HEK293 (cell line): ENCODE measurements at regions not wholly inside any gene's neighbourhood (a gene's known extent, or its start where the extent isn't known, plus 50 kb on each side); places are given as distances from the start of the nearest gene placed in this dataset.

Experiments
- CTCF ChIA-PET: fragments of 350-600 bp; formaldehyde crosslinking; extraction: SDS; loops from one replicate; lab custom pipeline; 2021; ENCODE audit warnings: antibody characterized with exemption; lab: Yijun Ruan, JAX
- POLR2A ChIA-PET: fragments of 300-600 bp; formaldehyde crosslinking; extraction: SDS; loops from one replicate; lab custom pipeline; 2020; ENCODE audit warnings: antibody characterized with exemption, inconsistent platforms; lab: Yijun Ruan, JAX
- H3K27ac ChIP-seq: fragments of 200-500 bp; sonication (Bioruptor generic); 2 replicates; pipeline ENCODE4 v1.5.1; 2014; ENCODE audit warnings: low read depth, low read length, control low read depth, inconsistent platforms; ENCODE audit errors: extremely low read depth
- H3K36me3 ChIP-seq, 2 experiments: fragments of 200-500 bp in 1 of 2; sonication (Bioruptor generic) in 1 of 2; 1 replicate in 1 of 2; 2 replicates in 1 of 2; pipeline ENCODE4 v1.5.1; 2014 to 2017; ENCODE audit warnings: inconsistent platforms in 2 of 2, low read length in 2 of 2; ENCODE audit not compliant: control insufficient read depth in 2 of 2, insufficient read depth in 1 of 2
- H3K4me1 ChIP-seq: fragments of 200-500 bp; sonication (Bioruptor generic); 2 replicates; pipeline ENCODE4 v1.5.1; 2014; ENCODE audit warnings: mild to moderate bottlenecking, low read length, inconsistent platforms; ENCODE audit not compliant: control insufficient read depth, insufficient read depth
- H3K4me3 ChIP-seq: 2 replicates; pipeline ENCODE4 v1.5.1; 2011; ENCODE audit warnings: low read depth, mild to moderate bottlenecking, control low read depth, low read length, moderate library complexity
- H3K9me3 ChIP-seq: fragments of 200-500 bp; sonication (Bioruptor generic); 2 replicates; pipeline ENCODE4 v1.5.1; 2014; ENCODE audit warnings: low read depth, low read length, inconsistent platforms; ENCODE audit not compliant: control insufficient read depth, insufficient read depth
- GFI1B ChIP-seq: fragments of 450-650 bp; formaldehyde crosslinking; IDR thresholded peaks from 2 replicates; pipeline ENCODE4 v1.5.1; 2016; ENCODE audit warnings: missing biosample characterization, missing genetic modification characterization
- GLIS1 ChIP-seq: fragments of 450-650 bp; formaldehyde crosslinking; IDR thresholded peaks from 2 replicates; pipeline ENCODE4 v1.5.1; 2016; ENCODE audit warnings: missing biosample characterization, missing genetic modification characterization
- HOXD13 ChIP-seq: sonication (generic); formaldehyde crosslinking; IDR thresholded peaks from 2 replicates; pipeline ENCODE4 v1.8.0; 2022; ENCODE audit warnings: missing genetic modification reagents, borderline replicate concordance
- RBAK ChIP-seq: fragments of 450-650 bp; formaldehyde crosslinking; IDR thresholded peaks from 2 replicates; pipeline ENCODE4 v1.5.1; 2016; ENCODE audit warnings: missing biosample characterization, missing genetic modification characterization
- ZBTB17 ChIP-seq: fragments of 450-650 bp; formaldehyde crosslinking; IDR thresholded peaks from 2 replicates; pipeline ENCODE4 v1.5.1; 2016; ENCODE audit warnings: missing biosample characterization, missing genetic modification characterization
- ZIC2 ChIP-seq: fragments of 450-650 bp; formaldehyde crosslinking; IDR thresholded peaks from 2 replicates; pipeline ENCODE4 v1.5.1; 2016; ENCODE audit warnings: missing biosample characterization, missing genetic modification characterization
- ZNF10 ChIP-seq: fragments of 450-650 bp; formaldehyde crosslinking; IDR thresholded peaks from 2 replicates; pipeline ENCODE4 v1.5.1; 2017; ENCODE audit warnings: missing biosample characterization, missing genetic modification characterization
- ZNF18 ChIP-seq: fragments of 450-650 bp; formaldehyde crosslinking; IDR thresholded peaks from 2 replicates; pipeline ENCODE4 v1.5.1; 2016; ENCODE audit warnings: missing biosample characterization, missing genetic modification characterization
- ZNF280D ChIP-seq: fragments of 450-650 bp; formaldehyde crosslinking; IDR thresholded peaks from 2 replicates; pipeline ENCODE4 v1.5.1; 2016; ENCODE audit warnings: missing biosample characterization, missing genetic modification characterization
- ZNF302 ChIP-seq: fragments of 450-650 bp; formaldehyde crosslinking; IDR thresholded peaks from 2 replicates; pipeline ENCODE4 v1.5.1; 2016; ENCODE audit warnings: missing biosample characterization, missing genetic modification characterization, low read depth
- ZNF394 ChIP-seq: fragments of 450-650 bp; formaldehyde crosslinking; IDR thresholded peaks from 2 replicates; pipeline ENCODE4 v1.5.1; 2016; ENCODE audit warnings: missing biosample characterization, missing genetic modification characterization, mild to moderate bottlenecking, moderate library complexity, borderline replicate concordance
- ZNF433 ChIP-seq: fragments of 450-650 bp; formaldehyde crosslinking; IDR thresholded peaks from 2 replicates; pipeline ENCODE4 v1.5.1; 2016; ENCODE audit warnings: missing biosample characterization, missing genetic modification characterization, low read depth
- ZNF449 ChIP-seq: fragments of 450-650 bp; formaldehyde crosslinking; IDR thresholded peaks from 2 replicates; pipeline ENCODE4 v1.5.1; 2017; ENCODE audit warnings: missing biosample characterization, mild to moderate bottlenecking, missing genetic modification characterization, moderate library complexity
- ZNF544 ChIP-seq: fragments of 450-650 bp; formaldehyde crosslinking; IDR thresholded peaks from 2 replicates; pipeline ENCODE4 v1.5.0; 2017; ENCODE audit warnings: missing biosample characterization, missing genetic modification characterization
- ZNF548 ChIP-seq: fragments of 450-650 bp; formaldehyde crosslinking; IDR thresholded peaks from 2 replicates; pipeline ENCODE4 v1.5.1; 2016; ENCODE audit warnings: missing biosample characterization, missing genetic modification characterization
- ZNF558 ChIP-seq: fragments of 450-650 bp; formaldehyde crosslinking; IDR thresholded peaks from 2 replicates; pipeline ENCODE4 v1.5.1; 2016; ENCODE audit warnings: missing biosample characterization, missing genetic modification characterization
- ZNF623 ChIP-seq: fragments of 450-650 bp; formaldehyde crosslinking; IDR thresholded peaks from 2 replicates; pipeline ENCODE4 v1.5.1; 2016; ENCODE audit warnings: missing biosample characterization, missing genetic modification characterization
- ZNF629 ChIP-seq: fragments of 450-650 bp; formaldehyde crosslinking; IDR thresholded peaks from 2 replicates; pipeline ENCODE4 v1.5.1; 2017; ENCODE audit warnings: missing biosample characterization, missing genetic modification characterization
- ZSCAN16 ChIP-seq: fragments of 450-650 bp; formaldehyde crosslinking; IDR thresholded peaks from 2 replicates; pipeline ENCODE4 v1.5.1; 2016; ENCODE audit warnings: missing biosample characterization, missing genetic modification characterization

DNA sequence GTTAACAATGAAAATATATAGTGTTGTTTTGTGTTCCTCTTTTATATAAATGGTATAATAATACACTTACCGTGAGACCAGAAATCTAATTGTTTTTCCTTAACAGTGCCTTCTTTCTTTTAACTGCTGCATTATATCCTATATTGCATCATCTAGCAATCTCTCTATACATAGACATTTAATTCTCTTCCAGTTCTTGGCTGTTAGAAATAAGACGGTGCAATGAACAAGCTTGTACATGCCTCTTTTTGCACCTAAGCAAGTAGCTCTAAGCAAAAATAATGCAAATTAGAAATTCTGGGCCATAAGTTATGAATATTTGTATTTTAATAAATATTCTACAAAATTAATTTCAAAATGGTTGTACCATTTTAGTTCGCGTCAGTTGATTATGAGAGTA lies 55.9 kb upstream of the AHR start (continued):
- no peak for TF ChIP-seq ZIC2 (tag by site-specific recombination)
- no peak for TF ChIP-seq ZNF280D (tag by site-specific recombination)
- TF ChIP-seq ZNF544 (tag by site-specific recombination), result no peak
- TF ChIP-seq ZNF302, result no peak

- Histone ChIP-seq H3K4me3 (no peak overlapping the region), H3K9me3 (no peaks in the 10 kb centered on the region), H3K27ac (no peak overlapping the region), H3K36me3 (no peaks in the 10 kb centered on the region), H3K4me1 (peaks cover 4% of the 10 kb centered on the region; the same call in 1 of the 2 replicates)
- CTCF ChIA-PET, result no interaction called here
- POLR2A ChIA-PET, result no interaction called here
- no peak for TF ChIP-seq ZNF629 (tag by site-specific recombination)
- no peak for TF ChIP-seq ZSCAN16 (tag by site-specific recombination)
- no peak for TF ChIP-seq ZBTB17 (tag by site-specific recombination)
These were observed 53.7 kb upstream of the AHR start for GRCh38 chr7:17244786-17245185.

DNA sequence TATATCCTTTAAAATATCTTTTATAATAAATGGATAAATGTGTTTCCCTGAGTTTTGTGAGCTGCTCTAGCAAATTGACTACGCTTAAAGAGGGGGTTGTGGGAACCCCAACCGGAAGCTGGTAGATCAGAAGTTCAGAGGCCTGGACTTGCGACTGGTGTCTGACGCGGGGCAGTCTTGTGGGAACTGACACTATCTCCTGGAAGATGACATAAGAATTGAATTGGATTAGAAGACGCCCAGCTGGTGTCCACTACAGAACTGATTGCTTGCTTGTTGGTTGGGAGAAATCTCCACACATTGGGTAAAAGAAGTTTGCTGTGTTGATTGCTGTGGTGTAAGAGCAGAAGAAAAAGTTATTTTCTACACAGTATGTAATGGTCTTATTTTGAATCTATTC lies 51.1 kb upstream of the AHR start:
- no peaks in the 10 kb centered on the region for H3K9me3 ChIP-seq
- CTCF ChIA-PET, result interaction anchor here (0.6 kb wide), 2 partner anchors 186 to 664 kb away, joined by 3 to 6 read pairs; no protein-coding TSS in a partner anchor
- no peak overlapping the region for H3K4me3 ChIP-seq
- TF ChIP-seq ZNF394 (tag by site-specific recombination), result no peak
- no peak for TF ChIP-seq ZNF558
- TF ChIP-seq ZNF548 (tag by site-specific recombination), result no peak
- TF ChIP-seq ZNF18 (tag by site-specific recombination), result no peak
- TF ChIP-seq RBAK (tag by site-specific recombination), result no peak
- no peak for TF ChIP-seq ZNF10 (tag by site-specific recombination)
- TF ChIP-seq ZNF449 (tag by site-specific recombination), result no peak
- no peak for TF ChIP-seq GFI1B
- TF ChIP-seq ZNF433 (tag by site-specific recombination), result no peak
- no peak for TF ChIP-seq ZNF623 (tag by site-specific recombination)
- TF ChIP-seq GLIS1 (tag by site-specific recombination), result no peak
- TF ChIP-seq HOXD13 (CRISPR knock-in tag), result no peak
- TF ChIP-seq, all 188 proteins: peak for 0
- H3K4me1 ChIP-seq, result no peaks in the 10 kb centered on the region
- no peaks in the 10 kb centered on the region for H3K36me3 ChIP-seq
- no peak overlapping the region for H3K27ac ChIP-seq
- POLR2A ChIA-PET, result no interaction called here
